Uterus (tissue), 2 donors: ENCODE measurements at regions not wholly inside any gene's neighbourhood (a gene's known extent, or its start where the extent isn't known, plus 50 kb on each side); places are given as distances from the start of the nearest gene placed in this dataset.

ENCODE experiments used
- POLR2A ChIP-seq, 2 donors: fragments of 450-650 bp; IDR thresholded peaks; one replicate each; pipeline ENCODE4 v1.6.1; 2016; ENCODE audit warnings: antibody characterized with exemption in 2 of 2, mild to moderate bottlenecking in 1 of 2, moderate library complexity in 1 of 2
- TF ChIP-seq, protein P1 (sequence below), 4 experiments: fragments of 200-600 bp in 2 of 4; fragments of 450-650 bp in 2 of 4; sonication (generic) in 2 of 4; IDR thresholded peaks; one replicate each; pipeline ENCODE4 v1.5.1; 2016 to 2019; ENCODE audit warnings: antibody characterized with exemption in 4 of 4, mild to moderate bottlenecking in 2 of 4, moderate library complexity in 1 of 4

DNA sequence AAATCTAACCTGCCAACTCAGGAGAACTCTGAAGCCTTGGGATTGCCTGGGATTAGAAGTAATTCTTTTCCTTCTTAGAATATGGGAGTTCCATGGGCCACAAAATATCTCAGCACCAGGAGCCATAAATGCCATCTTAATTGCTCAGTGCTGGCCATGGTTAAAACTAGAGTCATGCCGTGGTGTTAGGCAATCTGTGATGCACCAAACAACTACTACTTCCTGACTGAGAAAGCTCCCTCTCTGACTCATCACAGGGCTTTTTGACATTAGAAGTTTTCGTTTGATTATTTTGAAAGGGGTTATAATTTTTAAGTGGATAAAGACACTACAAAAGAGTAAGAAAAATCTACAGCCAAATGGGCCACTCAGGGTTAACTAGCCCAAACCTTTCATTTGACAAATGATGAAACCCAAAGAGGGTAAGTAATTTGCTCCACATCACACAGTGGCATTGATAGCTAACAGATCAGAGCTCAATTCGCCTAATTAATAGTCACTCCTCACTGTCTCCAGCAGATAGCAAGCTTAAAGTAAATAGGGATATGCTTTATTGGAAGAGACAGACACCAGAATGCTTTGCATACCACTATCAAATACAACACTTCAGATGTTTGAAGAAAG, 377.3 kb downstream of the EMP1 start:
- TF ChIP-seq, protein P1, sequence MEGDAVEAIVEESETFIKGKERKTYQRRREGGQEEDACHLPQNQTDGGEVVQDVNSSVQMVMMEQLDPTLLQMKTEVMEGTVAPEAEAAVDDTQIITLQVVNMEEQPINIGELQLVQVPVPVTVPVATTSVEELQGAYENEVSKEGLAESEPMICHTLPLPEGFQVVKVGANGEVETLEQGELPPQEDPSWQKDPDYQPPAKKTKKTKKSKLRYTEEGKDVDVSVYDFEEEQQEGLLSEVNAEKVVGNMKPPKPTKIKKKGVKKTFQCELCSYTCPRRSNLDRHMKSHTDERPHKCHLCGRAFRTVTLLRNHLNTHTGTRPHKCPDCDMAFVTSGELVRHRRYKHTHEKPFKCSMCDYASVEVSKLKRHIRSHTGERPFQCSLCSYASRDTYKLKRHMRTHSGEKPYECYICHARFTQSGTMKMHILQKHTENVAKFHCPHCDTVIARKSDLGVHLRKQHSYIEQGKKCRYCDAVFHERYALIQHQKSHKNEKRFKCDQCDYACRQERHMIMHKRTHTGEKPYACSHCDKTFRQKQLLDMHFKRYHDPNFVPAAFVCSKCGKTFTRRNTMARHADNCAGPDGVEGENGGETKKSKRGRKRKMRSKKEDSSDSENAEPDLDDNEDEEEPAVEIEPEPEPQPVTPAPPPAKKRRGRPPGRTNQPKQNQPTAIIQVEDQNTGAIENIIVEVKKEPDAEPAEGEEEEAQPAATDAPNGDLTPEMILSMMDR (IDR thresholded peaks at IDR 0.05): no peak
- no peak for TF ChIP-seq POLR2A (IDR thresholded peaks at IDR 0.05)
